Heart right ventricle (tissue), 16 donors: ENCODE measurements at regions not wholly inside any gene's neighbourhood (a gene's known extent, or its start where the extent isn't known, plus 50 kb on each side); places are given as distances from the start of the nearest gene placed in this dataset.

Source experiments
- ATAC-seq, 8 donors: fragments of 200-7000 bp; cut with Tn5 transposase; one replicate each; pipeline ENCODE4 v1.9.1; 2020; ENCODE audit warnings: mild to moderate bottlenecking in 8 of 8, moderate library complexity in 8 of 8, moderate number of reproducible peaks in 1 of 8
- DNase-seq, 2 donors: peaks; one replicate each; pipeline ENCODE4 v3.0.0-alpha.2; 2020
- H3K27ac ChIP-seq, 10 donors: fragments of 200-600 bp; sonication (generic) in 2 of 10; one replicate each; pipeline versions ENCODE4 v1.5.0 to v1.8.0; 2020 to 2022; ENCODE audit warnings: mild to moderate bottlenecking in 3 of 10
- H3K27me3 ChIP-seq, 7 donors: fragments of 200-600 bp; one replicate each; pipeline ENCODE4 v1.8.0; 2021 to 2022; ENCODE audit warnings: mild to moderate bottlenecking in 2 of 7
- H3K36me3 ChIP-seq, 9 donors: fragments of 200-600 bp; sonication (generic) in 1 of 9; one replicate each; pipeline versions ENCODE4 v1.5.0 to v1.8.0; 2020 to 2022; ENCODE audit warnings: mild to moderate bottlenecking in 2 of 9
- H3K4me1 ChIP-seq, 9 donors: fragments of 200-600 bp; sonication (generic) in 1 of 9; one replicate each; pipeline versions ENCODE4 v1.5.0 to v1.8.0; 2020 to 2022; ENCODE audit warnings: mild to moderate bottlenecking in 4 of 9
- H3K4me3 ChIP-seq, 10 donors: fragments of 200-600 bp; sonication (generic) in 2 of 10; one replicate each; pipeline versions ENCODE4 v1.5.0 to v1.8.0; 2020 to 2022; ENCODE audit warnings: mild to moderate bottlenecking in 7 of 10, moderate library complexity in 2 of 10
- H3K9me3 ChIP-seq, 11 donors: fragments of 200-600 bp in 10 of 11; sonication (generic) in 2 of 11; one replicate each; pipeline versions ENCODE4 v1.5.0 to v1.8.0; 2013 to 2022; ENCODE audit warnings: mild to moderate bottlenecking in 2 of 11, control low read depth in 1 of 11, moderate library complexity in 1 of 11
- WGBS, 2 donors: extraction: QIAGEN DNeasy Blood & Tissue Kit; methylation state at CpG; one replicate each; pipeline ENCODE4 v1.1.7; 2013; ENCODE audit warnings: inconsistent platforms in 1 of 2; 5-methylcytosine and 5-hydroxymethylcytosine counted together
- intact Hi-C, 10 donors: fragments of 100-400 bp; cut with DNase I; formaldehyde crosslinking; loops; one replicate each; pipeline versions ENCODE4 v1.11.1 to v1.14.2; 2022
- TF ChIP-seq, protein P1 (sequence below), 9 donors: fragments of 200-600 bp; sonication (generic) in 2 of 9; IDR thresholded peaks; one replicate each; pipeline versions ENCODE4 v1.5.0 to v1.8.0; 2021 to 2022; ENCODE audit warnings: antibody characterized with exemption in 9 of 9, mild to moderate bottlenecking in 5 of 9, moderate library complexity in 1 of 9
- donor health status: Arrhythmogenic right ventricular cardiomyopathy.
- donor health status: ischemic (EF 13 %, LVEDD 7.1; RV severe dilation, severe dysfunction).
- donor health status: healthy with polysubstance abuse.
- donor health status: DM: no; HTN: yes; CAD: no.
- donor health status: DM: no; HTN: no; CAD: no.
- donor health status: ischemic (EF 25% LVEDD 6.9; RV normal size, moderate dysfunction).
- donor health status: ischemic (EF 25% LVEDD 5.7; RV mildly dilated, moderate dysfunction).
- donor health status: healthy.
- donor health status: DM: yes; HTN: yes; CAD: no.
- donor health status: Ischemic cardiomyopathy.
- donor health status: ischemic (EF 35%, LVEDD 5.7; RV mildly dilated, moderate dysfunction).
- donor health status: nonischemic (EF 11% LVEDD 7.7; RV severe dilation, severe dysfunction).
- donor health status: DM: yes; HTN: yes; CAD: no.
- donor health status: PGD.
- donor health status: ischemic (EF 29% LVEDD 5.4; RV normal size, mild dysfunction).
- donor health status: nonischemic (EF 23%, LVEDD 6.1; RV moderate dilation, normal function).

DNA sequence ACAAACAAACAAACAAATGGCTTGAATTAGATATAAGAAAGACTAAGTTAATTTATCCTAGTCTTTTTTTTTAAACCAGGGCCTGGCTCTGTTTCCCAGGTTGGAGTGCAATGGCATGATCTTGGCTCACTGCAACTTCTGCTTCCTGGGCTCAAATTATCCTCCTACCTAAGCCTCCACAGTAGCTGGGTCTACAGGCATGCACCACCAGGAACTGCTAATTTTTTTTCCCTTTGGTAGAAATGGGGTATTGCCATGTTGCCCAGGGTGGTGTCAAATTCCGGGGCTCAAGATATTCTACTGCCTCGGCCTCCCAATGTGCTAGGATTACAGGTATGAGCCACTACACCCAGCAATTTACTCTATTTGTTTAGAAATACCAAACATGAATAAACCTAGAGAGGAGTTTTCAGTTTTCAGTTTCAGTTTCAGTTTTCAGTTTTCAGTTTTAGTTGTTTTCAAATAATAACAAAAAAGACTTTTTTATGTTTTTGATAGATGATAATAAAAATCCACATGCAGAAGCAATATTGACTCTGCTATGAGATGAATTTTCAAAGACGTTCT is 817.0 kb downstream of the FLRT2 start:
- 61 to 66% methylated on average over 3 of the region's 3 CpGs for WGBS, 2 donors

DNA sequence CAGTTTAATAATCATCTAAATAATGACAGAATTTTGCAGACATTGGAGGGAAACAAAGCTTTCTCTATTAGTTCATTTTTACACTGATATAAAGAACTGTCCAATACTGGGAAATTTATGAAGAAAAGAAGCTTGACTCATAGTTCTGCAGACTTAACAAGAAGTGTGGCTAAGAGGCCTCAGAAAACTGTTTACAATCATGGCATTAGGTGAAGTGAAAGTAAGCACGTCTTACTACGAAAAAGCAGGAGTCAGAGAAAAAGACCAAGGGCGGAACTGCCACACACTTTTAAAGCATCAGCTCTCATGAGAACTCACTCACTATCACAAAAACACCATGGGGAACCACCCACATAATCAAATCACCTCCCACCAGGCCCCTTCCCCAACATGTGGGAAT is 804.4 kb downstream of the FLRT2 start:
- 76 to 80% methylated on average over 3 of the region's 3 CpGs for WGBS, 2 donors
- intact Hi-C loops: no loop called here
- Histone ChIP-seq H3K4me1 (no peaks in the 10 kb centered on the region), H3K36me3 (no peaks in the 10 kb centered on the region), H3K27me3 (no peaks in the 10 kb centered on the region), H3K4me3 (no peak overlapping the region), H3K9me3 (peaks cover 0 to 19% (median 0%) of the 10 kb centered on the region in 11 donors), H3K27ac (no peak overlapping the region)
- no peak for ATAC-seq
- no peak for DNase-seq
- TF ChIP-seq, protein P1, sequence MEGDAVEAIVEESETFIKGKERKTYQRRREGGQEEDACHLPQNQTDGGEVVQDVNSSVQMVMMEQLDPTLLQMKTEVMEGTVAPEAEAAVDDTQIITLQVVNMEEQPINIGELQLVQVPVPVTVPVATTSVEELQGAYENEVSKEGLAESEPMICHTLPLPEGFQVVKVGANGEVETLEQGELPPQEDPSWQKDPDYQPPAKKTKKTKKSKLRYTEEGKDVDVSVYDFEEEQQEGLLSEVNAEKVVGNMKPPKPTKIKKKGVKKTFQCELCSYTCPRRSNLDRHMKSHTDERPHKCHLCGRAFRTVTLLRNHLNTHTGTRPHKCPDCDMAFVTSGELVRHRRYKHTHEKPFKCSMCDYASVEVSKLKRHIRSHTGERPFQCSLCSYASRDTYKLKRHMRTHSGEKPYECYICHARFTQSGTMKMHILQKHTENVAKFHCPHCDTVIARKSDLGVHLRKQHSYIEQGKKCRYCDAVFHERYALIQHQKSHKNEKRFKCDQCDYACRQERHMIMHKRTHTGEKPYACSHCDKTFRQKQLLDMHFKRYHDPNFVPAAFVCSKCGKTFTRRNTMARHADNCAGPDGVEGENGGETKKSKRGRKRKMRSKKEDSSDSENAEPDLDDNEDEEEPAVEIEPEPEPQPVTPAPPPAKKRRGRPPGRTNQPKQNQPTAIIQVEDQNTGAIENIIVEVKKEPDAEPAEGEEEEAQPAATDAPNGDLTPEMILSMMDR (IDR thresholded peaks at IDR 0.05): no peak

More for the DNA sequence above, 817.0 kb downstream of the FLRT2 start:
- Histone ChIP-seq H3K27me3 (no peaks in the 10 kb centered on the region), H3K4me1 (no peaks in the 10 kb centered on the region), H3K4me3 (peak overlapping the region in 2 of 10 donors; percentile 0 to 6), H3K27ac (no peak overlapping the region), H3K9me3 (peaks cover 0 to 8% (median 0%) of the 10 kb centered on the region in 11 donors), H3K36me3 (no peaks in the 10 kb centered on the region)
- DNase-seq (no peak), ATAC-seq (no peak)
- intact Hi-C loops: no loop called here
- TF ChIP-seq, protein P1 (IDR thresholded peaks at IDR 0.05): no peak

DNA sequence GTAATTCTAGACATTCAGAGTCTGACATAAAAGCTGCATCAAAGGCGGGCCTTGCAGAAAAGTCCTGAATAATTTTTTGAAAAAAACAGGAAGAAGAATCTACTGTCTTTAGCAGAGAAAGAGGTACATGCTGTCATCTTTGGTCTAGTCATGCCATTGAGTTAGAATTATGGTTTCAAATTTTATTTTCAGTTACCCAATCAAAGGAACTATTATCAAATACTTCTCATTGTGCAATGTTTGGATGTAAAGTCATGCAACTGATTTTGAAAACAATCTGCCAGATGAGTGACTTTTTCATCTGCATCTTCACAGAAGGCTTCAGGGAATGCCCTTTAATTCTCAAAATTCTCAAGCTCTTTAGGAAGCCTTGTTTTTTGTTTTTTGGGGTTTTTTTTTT is 803.5 kb downstream of the FLRT2 start:
- 81 to 85% methylated on average over 1 of the region's 1 CpG for WGBS, 2 donors
- no peak overlapping the region for H3K4me3 ChIP-seq

DNA sequence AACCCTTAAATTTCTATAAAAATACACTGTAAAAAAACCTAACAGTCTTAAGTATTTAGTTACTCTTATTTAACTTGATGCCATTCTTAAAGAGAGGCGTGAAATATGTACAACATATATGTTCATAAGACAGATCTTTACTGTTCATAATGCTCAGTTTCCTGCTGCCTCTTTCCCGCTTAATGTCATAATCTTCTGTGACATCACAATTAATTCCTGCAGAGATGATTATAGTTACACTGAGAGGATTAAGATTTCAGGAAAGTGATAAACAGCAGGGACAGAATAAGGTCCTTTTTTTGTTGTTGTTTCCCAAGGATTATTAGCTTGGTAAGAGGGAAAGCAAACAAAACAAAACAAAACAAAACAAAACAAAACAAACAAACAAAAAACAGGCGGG is 801.4 kb downstream of the FLRT2 start:
- Histone ChIP-seq H3K9me3 (peaks cover 0 to 5% (median 0%) of the 10 kb centered on the region in 11 donors), H3K27ac (no peak overlapping the region), H3K36me3 (no peaks in the 10 kb centered on the region), H3K4me3 (no peak overlapping the region), H3K4me1 (no peaks in the 10 kb centered on the region), H3K27me3 (no peaks in the 10 kb centered on the region)
- ATAC-seq (no peak), DNase-seq (no peak)
- WGBS, 2 donors: 62 to 66% methylated on average over 3 of the region's 3 CpGs
- intact Hi-C loops: no loop called here
- TF ChIP-seq, protein P1 (IDR thresholded peaks at IDR 0.05): no peak

More for the DNA sequence above, 803.5 kb downstream of the FLRT2 start:
- Histone ChIP-seq H3K27me3 (no peaks in the 10 kb centered on the region), H3K4me1 (no peaks in the 10 kb centered on the region), H3K9me3 (peaks cover 0 to 16% (median 0%) of the 10 kb centered on the region in 11 donors), H3K36me3 (no peaks in the 10 kb centered on the region), H3K27ac (no peak overlapping the region)
- TF ChIP-seq, protein P1 (IDR thresholded peaks at IDR 0.05): no peak
- intact Hi-C loops: no loop called here
- DNase-seq (no peak), ATAC-seq (no peak)
